T-helper 1 cell treated with Interleukin-12 subunit alpha and Interleukin-12 subunit beta and Interleukin-4 antibody, amounts not matched to agents 30 ng/mL and 1 ng/mL, for 36 hours (primary cell): ENCODE measurements at regions not wholly inside any gene's neighbourhood (a gene's known extent, or its start where the extent isn't known, plus 50 kb on each side); places are given as distances from the start of the nearest gene placed in this dataset.

Experiments
- intact Hi-C: fragments of 100-400 bp; cut with micrococcal nuclease; formaldehyde crosslinking; loops from one replicate; pipeline ENCODE4 v1.15.1; 2024

- intact Hi-C loops, result no loop called here
Measured at GRCh38 chr9:118170032-118170955, 466.1 kb downstream of the TLR4 start.

GRCh38 chr9:118177241-118177640, 473.0 kb downstream of the TLR4 start:
- intact Hi-C loops, result no loop called here

- intact Hi-C loops, result no loop called here
Measured at GRCh38 chr9:118183576-118183975, 479.4 kb downstream of the TLR4 start.

GRCh38 chr9:118187408-118187807, 483.2 kb downstream of the TLR4 start:
- intact Hi-C loops, result no loop called here

GRCh38 chr9:118189615-118190014, 485.4 kb downstream of the TLR4 start:
- intact Hi-C loops, result no loop called here

GRCh38 chr9:118192807-118193206, 488.6 kb downstream of the TLR4 start:
- intact Hi-C loops, result no loop called here

GRCh38 chr9:118209343-118209742, 505.1 kb downstream of the TLR4 start:
- intact Hi-C loops, result no loop called here

- intact Hi-C loops, result no loop called here
Measured at GRCh38 chr9:118215549-118215948, 511.3 kb downstream of the TLR4 start.

- intact Hi-C loops, result no loop called here
Measured at GRCh38 chr9:118222375-118222774, 518.2 kb downstream of the TLR4 start.

GRCh38 chr9:118223111-118223510, 518.9 kb downstream of the TLR4 start:
- intact Hi-C loops, result no loop called here

- intact Hi-C loops, result no loop called here
Measured at GRCh38 chr9:118230329-118230728, 526.1 kb downstream of the TLR4 start.

- intact Hi-C loops, result no loop called here
Measured at GRCh38 chr9:118236625-118237024, 532.4 kb downstream of the TLR4 start.

GRCh38 chr9:118238139-118238538, 533.9 kb downstream of the TLR4 start:
- intact Hi-C loops, result no loop called here

GRCh38 chr9:118252027-118252426, 547.8 kb downstream of the TLR4 start:
- intact Hi-C loops, result no loop called here

GRCh38 chr9:118262191-118262590, 558.0 kb downstream of the TLR4 start:
- intact Hi-C loops, result no loop called here

GRCh38 chr9:118263949-118264348, 559.7 kb downstream of the TLR4 start:
- intact Hi-C loops, result no loop called here

GRCh38 chr9:118268046-118268445, 563.8 kb downstream of the TLR4 start:
- intact Hi-C loops, result no loop called here

- intact Hi-C loops, result no loop called here
Measured at GRCh38 chr9:118269623-118270022, 565.4 kb downstream of the TLR4 start.

- intact Hi-C loops, result no loop called here
Measured at GRCh38 chr9:118271331-118271730, 567.1 kb downstream of the TLR4 start.

- intact Hi-C loops, result no loop called here
Measured at GRCh38 chr9:118271936-118272335, 567.7 kb downstream of the TLR4 start.

- intact Hi-C loops, result no loop called here
Measured at GRCh38 chr9:118273048-118273447, 568.8 kb downstream of the TLR4 start.

- intact Hi-C loops, result no loop called here
Measured at GRCh38 chr9:118276784-118277183, 572.6 kb downstream of the TLR4 start.

- intact Hi-C loops, result no loop called here
Measured at GRCh38 chr9:118281772-118282171, 577.6 kb downstream of the TLR4 start.
